Heart right ventricle (tissue), 16 donors: ENCODE measurements at regions not wholly inside any gene's neighbourhood (a gene's known extent, or its start where the extent isn't known, plus 50 kb on each side); places are given as distances from the start of the nearest gene placed in this dataset.

Experiments
- ATAC-seq, 8 donors: fragments of 200-7000 bp; cut with Tn5 transposase; one replicate each; pipeline ENCODE4 v1.9.1; 2020; ENCODE audit warnings: mild to moderate bottlenecking in 8 of 8, moderate library complexity in 8 of 8, moderate number of reproducible peaks in 1 of 8
- DNase-seq, 2 donors: peaks; one replicate each; pipeline ENCODE4 v3.0.0-alpha.2; 2020
- H3K27ac ChIP-seq, 10 donors: fragments of 200-600 bp; sonication (generic) in 2 of 10; one replicate each; pipeline versions ENCODE4 v1.5.0 to v1.8.0; 2020 to 2022; ENCODE audit warnings: mild to moderate bottlenecking in 3 of 10
- H3K27me3 ChIP-seq, 7 donors: fragments of 200-600 bp; one replicate each; pipeline ENCODE4 v1.8.0; 2021 to 2022; ENCODE audit warnings: mild to moderate bottlenecking in 2 of 7
- H3K36me3 ChIP-seq, 9 donors: fragments of 200-600 bp; sonication (generic) in 1 of 9; one replicate each; pipeline versions ENCODE4 v1.5.0 to v1.8.0; 2020 to 2022; ENCODE audit warnings: mild to moderate bottlenecking in 2 of 9
- H3K4me1 ChIP-seq, 9 donors: fragments of 200-600 bp; sonication (generic) in 1 of 9; one replicate each; pipeline versions ENCODE4 v1.5.0 to v1.8.0; 2020 to 2022; ENCODE audit warnings: mild to moderate bottlenecking in 4 of 9
- H3K4me3 ChIP-seq, 10 donors: fragments of 200-600 bp; sonication (generic) in 2 of 10; one replicate each; pipeline versions ENCODE4 v1.5.0 to v1.8.0; 2020 to 2022; ENCODE audit warnings: mild to moderate bottlenecking in 7 of 10, moderate library complexity in 2 of 10
- H3K9me3 ChIP-seq, 11 donors: fragments of 200-600 bp in 10 of 11; sonication (generic) in 2 of 11; one replicate each; pipeline versions ENCODE4 v1.5.0 to v1.8.0; 2013 to 2022; ENCODE audit warnings: mild to moderate bottlenecking in 2 of 11, control low read depth in 1 of 11, moderate library complexity in 1 of 11
- WGBS, 2 donors: extraction: QIAGEN DNeasy Blood & Tissue Kit; methylation state at CpG; one replicate each; pipeline ENCODE4 v1.1.7; 2013; ENCODE audit warnings: inconsistent platforms in 1 of 2; 5-methylcytosine and 5-hydroxymethylcytosine counted together
- intact Hi-C, 10 donors: fragments of 100-400 bp; cut with DNase I; formaldehyde crosslinking; loops; one replicate each; pipeline versions ENCODE4 v1.11.1 to v1.14.2; 2022
- TF ChIP-seq, protein P1 (sequence below), 9 donors: fragments of 200-600 bp; sonication (generic) in 2 of 9; IDR thresholded peaks; one replicate each; pipeline versions ENCODE4 v1.5.0 to v1.8.0; 2021 to 2022; ENCODE audit warnings: antibody characterized with exemption in 9 of 9, mild to moderate bottlenecking in 5 of 9, moderate library complexity in 1 of 9
- donor health status: Arrhythmogenic right ventricular cardiomyopathy.
- donor health status: ischemic (EF 13 %, LVEDD 7.1; RV severe dilation, severe dysfunction).
- donor health status: healthy with polysubstance abuse.
- donor health status: DM: no; HTN: yes; CAD: no.
- donor health status: DM: no; HTN: no; CAD: no.
- donor health status: ischemic (EF 25% LVEDD 6.9; RV normal size, moderate dysfunction).
- donor health status: ischemic (EF 25% LVEDD 5.7; RV mildly dilated, moderate dysfunction).
- donor health status: healthy.
- donor health status: DM: yes; HTN: yes; CAD: no.
- donor health status: Ischemic cardiomyopathy.
- donor health status: ischemic (EF 35%, LVEDD 5.7; RV mildly dilated, moderate dysfunction).
- donor health status: nonischemic (EF 11% LVEDD 7.7; RV severe dilation, severe dysfunction).
- donor health status: DM: yes; HTN: yes; CAD: no.
- donor health status: PGD.
- donor health status: ischemic (EF 29% LVEDD 5.4; RV normal size, mild dysfunction).
- donor health status: nonischemic (EF 23%, LVEDD 6.1; RV moderate dilation, normal function).

- Histone ChIP-seq H3K27me3 (peaks cover 0 to 16% (median 0%) of the 10 kb centered on the region in 7 donors), H3K9me3 (no peaks in the 10 kb centered on the region), H3K4me3 (no peak overlapping the region), H3K36me3 (no peaks in the 10 kb centered on the region), H3K27ac (no peak overlapping the region), H3K4me1 (no peaks in the 10 kb centered on the region)
- TF ChIP-seq, protein P1, sequence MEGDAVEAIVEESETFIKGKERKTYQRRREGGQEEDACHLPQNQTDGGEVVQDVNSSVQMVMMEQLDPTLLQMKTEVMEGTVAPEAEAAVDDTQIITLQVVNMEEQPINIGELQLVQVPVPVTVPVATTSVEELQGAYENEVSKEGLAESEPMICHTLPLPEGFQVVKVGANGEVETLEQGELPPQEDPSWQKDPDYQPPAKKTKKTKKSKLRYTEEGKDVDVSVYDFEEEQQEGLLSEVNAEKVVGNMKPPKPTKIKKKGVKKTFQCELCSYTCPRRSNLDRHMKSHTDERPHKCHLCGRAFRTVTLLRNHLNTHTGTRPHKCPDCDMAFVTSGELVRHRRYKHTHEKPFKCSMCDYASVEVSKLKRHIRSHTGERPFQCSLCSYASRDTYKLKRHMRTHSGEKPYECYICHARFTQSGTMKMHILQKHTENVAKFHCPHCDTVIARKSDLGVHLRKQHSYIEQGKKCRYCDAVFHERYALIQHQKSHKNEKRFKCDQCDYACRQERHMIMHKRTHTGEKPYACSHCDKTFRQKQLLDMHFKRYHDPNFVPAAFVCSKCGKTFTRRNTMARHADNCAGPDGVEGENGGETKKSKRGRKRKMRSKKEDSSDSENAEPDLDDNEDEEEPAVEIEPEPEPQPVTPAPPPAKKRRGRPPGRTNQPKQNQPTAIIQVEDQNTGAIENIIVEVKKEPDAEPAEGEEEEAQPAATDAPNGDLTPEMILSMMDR (IDR thresholded peaks at IDR 0.05), result no peak
- WGBS, 2 donors, result 39 to 53% methylated on average over 2 of the region's 2 CpGs
- intact Hi-C loops, result no loop called here
- ATAC-seq, result no peak
- DNase-seq, result no peak
Measured at GRCh38 chr2:75428060-75428459, 132.7 kb downstream of the EVA1A start.

DNA sequence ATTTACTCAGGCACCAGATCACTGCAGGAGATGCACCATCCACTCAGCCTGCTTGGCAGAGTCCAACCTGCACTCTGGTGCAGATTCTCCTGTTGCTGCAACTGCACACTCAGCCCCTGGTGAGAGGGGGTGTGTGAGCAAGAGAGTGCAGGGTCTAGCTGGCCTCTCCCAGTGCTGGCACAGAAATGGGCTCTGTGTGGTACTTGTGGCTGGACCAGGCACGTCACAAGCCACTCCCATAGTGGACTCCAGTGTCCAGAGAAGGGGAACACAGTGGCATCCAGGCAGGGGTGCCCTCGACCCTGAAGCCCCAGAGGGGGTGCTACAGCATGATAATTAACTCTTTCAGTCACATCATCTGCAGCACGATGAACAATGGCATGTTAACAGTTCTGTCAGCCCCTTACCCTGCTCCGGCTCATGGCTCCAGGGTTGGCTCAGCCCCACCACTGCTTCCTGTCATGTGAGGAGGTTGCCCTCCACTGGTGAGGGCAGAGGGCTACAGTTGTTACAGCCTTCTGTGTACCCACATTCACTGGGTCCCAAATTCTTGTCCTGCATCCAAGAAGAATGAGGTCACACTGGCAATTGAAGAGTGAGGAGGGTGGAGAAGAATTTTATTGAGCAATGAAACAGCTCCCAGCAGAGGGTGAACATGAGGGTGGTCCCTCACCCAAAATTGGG lies 135.7 kb downstream of the EVA1A start:
- TF ChIP-seq, protein P1 (IDR thresholded peaks at IDR 0.05), result no peak
- H3K4me3 ChIP-seq, result no peak overlapping the region
- DNase-seq (no peak), ATAC-seq (no peak)
- H3K9me3 ChIP-seq, result no peaks in the 10 kb centered on the region
- no peak overlapping the region for H3K27ac ChIP-seq
- WGBS, 2 donors, result 65 to 75% methylated on average over 4 of the region's 4 CpGs
- H3K27me3 ChIP-seq, result peaks cover 0 to 13% (median 0%) of the 10 kb centered on the region in 7 donors
- intact Hi-C loops, result no loop called here
- H3K4me1 ChIP-seq, result no peaks in the 10 kb centered on the region
- no peaks in the 10 kb centered on the region for H3K36me3 ChIP-seq

DNA sequence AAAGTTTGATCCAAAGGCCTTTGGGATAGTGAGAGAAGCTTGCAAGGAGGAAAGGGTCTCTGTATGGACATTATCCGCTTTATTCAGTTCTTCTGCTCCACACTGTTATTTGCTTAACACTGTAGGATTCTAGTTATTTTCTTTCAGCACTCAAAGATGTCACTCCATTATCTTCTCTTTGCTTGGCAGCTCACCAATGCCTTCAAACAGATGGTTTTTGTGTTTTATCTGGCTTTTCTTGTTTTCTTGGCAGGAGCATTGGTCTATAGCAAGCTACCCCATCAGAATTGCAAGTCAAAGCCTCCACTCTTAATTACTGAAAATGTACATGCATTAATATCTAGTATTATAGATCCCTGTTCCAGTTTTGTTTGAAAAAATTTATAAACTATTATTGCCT lies 138.8 kb downstream of the EVA1A start:
- TF ChIP-seq, protein P1 (IDR thresholded peaks at IDR 0.05), result no peak
- Histone ChIP-seq H3K36me3 (no peaks in the 10 kb centered on the region), H3K9me3 (no peaks in the 10 kb centered on the region), H3K27ac (no peak overlapping the region), H3K27me3 (peaks cover 0 to 21% (median 4%) of the 10 kb centered on the region in 7 donors), H3K4me1 (no peaks in the 10 kb centered on the region), H3K4me3 (no peak overlapping the region)
- DNase-seq, result no peak
- intact Hi-C loops, result no loop called here
- WGBS, 2 donors, result 70 to 87% methylated on average over 1 of the region's 1 CpG
- ATAC-seq, result no peak

- Histone ChIP-seq H3K27me3 (peaks cover 0 to 17% (median 5%) of the 10 kb centered on the region in 7 donors), H3K36me3 (no peaks in the 10 kb centered on the region), H3K4me3 (no peak overlapping the region), H3K4me1 (no peaks in the 10 kb centered on the region), H3K9me3 (no peaks in the 10 kb centered on the region), H3K27ac (no peak overlapping the region)
- WGBS, 2 donors, result 18 to 27% methylated on average over 5 of the region's 5 CpGs
- intact Hi-C loops, result no loop called here
- ATAC-seq (no peak), DNase-seq (no peak)
- TF ChIP-seq, protein P1 (IDR thresholded peaks at IDR 0.05), result no peak
Measured at GRCh38 chr2:75416420-75417342, 144.1 kb downstream of the EVA1A start.
